MM.1S (cell line): ENCODE measurements at regions not wholly inside any gene's neighbourhood (a gene's known extent, or its start where the extent isn't known, plus 50 kb on each side); places are given as distances from the start of the nearest gene placed in this dataset.

ENCODE experiments used
- EZH2 ChIP-seq: fragments of 300-600 bp; sonication (generic); optimal IDR thresholded peaks from 2 replicates; pipeline ENCODE3; 2017; ENCODE audit warnings: low read depth, mild to moderate bottlenecking, antibody characterized with exemption, low read length, mixed read lengths
- EZH2phosphoT487 ChIP-seq: fragments of 300-600 bp; sonication (generic); IDR thresholded peaks from 2 replicates; pipeline ENCODE4 v1.6.1; 2018; ENCODE audit warnings: antibody characterized with exemption, low read length
- TF ChIP-seq, protein P1 (sequence below): fragments of 300-600 bp; sonication (generic); IDR thresholded peaks from 2 replicates; pipeline ENCODE4 v1.5.1; 2016; ENCODE audit warnings: antibody characterized with exemption, low read length, mixed read lengths

GRCh38 chr5:107032629-107033028 is 638.1 kb downstream of the EFNA5 start:
- TF ChIP-seq, protein P1, sequence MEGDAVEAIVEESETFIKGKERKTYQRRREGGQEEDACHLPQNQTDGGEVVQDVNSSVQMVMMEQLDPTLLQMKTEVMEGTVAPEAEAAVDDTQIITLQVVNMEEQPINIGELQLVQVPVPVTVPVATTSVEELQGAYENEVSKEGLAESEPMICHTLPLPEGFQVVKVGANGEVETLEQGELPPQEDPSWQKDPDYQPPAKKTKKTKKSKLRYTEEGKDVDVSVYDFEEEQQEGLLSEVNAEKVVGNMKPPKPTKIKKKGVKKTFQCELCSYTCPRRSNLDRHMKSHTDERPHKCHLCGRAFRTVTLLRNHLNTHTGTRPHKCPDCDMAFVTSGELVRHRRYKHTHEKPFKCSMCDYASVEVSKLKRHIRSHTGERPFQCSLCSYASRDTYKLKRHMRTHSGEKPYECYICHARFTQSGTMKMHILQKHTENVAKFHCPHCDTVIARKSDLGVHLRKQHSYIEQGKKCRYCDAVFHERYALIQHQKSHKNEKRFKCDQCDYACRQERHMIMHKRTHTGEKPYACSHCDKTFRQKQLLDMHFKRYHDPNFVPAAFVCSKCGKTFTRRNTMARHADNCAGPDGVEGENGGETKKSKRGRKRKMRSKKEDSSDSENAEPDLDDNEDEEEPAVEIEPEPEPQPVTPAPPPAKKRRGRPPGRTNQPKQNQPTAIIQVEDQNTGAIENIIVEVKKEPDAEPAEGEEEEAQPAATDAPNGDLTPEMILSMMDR, result no peak
- TF ChIP-seq EZH2 (no peak), EZH2phosphoT487 (no peak)
